ENCODE measurements at regions not wholly inside any gene's neighbourhood (a gene's known extent, or its start where the extent isn't known, plus 50 kb on each side); places are given as distances from the start of the nearest gene placed in this dataset.
"Not testable (repeated sequence)": the region's sequence is repeated elsewhere in the genome, so short reads cannot be mapped to it uniquely, and the experiment has no call there.

DNA sequence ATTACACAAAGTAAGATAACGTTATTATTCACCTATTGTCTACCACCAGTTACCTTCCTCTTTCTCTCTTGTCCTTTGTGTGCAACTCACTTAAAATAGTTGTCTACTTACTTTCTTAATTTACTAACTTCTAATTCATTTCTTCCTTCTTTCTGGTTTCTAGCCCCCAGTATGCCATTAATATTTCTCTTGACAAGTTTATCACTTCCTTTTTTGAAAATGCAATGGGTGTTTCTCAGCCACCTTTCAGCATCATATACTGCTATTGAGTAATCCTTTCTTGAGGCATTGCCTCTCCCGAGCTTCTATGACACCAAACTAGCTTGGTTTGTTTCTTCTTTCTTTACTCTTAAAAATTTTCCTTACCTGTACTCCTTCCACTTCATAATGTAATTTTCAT lies 633.6 kb downstream of the TMTC2 start:
- DNase-seq (no peak), ATAC-seq (no peak)
- intact Hi-C loops (cut with micrococcal nuclease) = no loop called here

DNA sequence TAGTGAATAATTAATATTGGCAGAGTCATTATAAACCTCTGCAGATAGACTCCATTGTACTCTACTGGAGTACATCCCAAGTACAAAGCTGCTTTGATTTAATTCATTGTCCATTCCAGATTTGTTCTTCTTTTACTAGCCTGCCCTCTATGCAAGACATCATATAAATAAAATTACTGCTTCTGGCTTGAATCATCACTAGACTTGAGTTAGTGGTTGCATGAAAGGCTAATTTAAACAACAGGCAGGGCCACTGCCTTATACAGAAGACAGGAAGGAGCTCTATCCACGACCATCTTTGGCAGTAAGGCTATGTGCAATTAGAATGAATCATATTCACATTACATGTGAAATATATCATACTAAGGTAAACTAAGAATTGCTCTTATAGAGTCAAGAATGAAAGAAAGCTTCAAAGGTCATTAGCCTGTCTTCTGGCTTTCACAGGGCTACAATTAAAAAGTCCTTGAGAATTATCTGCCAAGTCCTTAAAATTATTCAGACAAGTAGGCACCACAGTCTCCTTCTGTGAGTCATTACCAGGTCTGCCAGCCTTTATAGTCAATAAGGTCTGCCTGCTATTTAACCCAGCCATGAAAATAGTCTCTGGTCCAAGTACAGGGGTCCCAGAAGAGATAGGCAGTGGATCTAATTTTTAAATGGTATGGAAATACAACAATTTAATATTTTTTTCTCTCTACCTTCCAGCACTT lies 631.8 kb downstream of the TMTC2 start:
- peak; percentile 47 for ATAC-seq
- no peak for DNase-seq
- intact Hi-C loops (cut with micrococcal nuclease) = no loop called here

DNA sequence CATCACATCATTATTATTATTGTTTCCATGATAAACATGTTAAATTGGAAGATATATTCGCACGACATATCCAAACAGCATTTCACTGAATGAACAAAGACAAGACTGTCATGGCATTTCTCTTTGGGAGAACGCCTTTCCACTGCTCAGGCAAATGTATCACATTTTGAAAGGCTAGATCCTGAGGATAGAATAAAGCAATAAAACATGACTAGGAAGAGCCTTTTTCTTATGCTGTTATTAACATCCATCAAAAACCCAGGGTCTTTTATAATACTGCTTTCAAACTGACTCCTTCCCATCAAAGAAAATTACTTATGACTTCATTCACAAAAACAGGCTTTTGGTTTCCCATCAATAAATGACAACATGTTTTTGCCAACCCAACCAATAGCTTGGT lies 630.9 kb downstream of the TMTC2 start:
- no peak for ATAC-seq
- intact Hi-C loops (cut with micrococcal nuclease) = no loop called here
- DNase-seq = no peak

DNA sequence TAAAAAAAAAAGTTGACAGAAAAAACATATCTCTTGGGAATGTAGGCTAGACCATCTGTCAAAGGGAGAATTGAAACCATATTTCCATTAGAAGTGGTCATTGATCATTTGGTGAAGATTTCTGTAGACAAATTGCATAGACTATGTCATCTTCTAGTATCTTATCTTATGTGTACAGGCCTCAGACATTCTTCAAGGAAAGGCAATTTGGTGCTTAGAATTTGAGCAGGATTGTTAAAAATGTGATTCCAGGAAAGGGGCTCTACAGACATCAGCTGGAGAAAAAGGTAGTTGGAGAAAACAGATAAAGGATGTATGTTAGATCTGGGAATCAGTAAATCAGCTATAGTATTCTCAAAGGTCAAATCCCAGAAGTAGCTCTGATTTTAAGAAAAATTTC lies 627.1 kb downstream of the TMTC2 start:
- DNase-seq (no peak), ATAC-seq (no peak)
- intact Hi-C loops (cut with micrococcal nuclease) = no loop called here

DNA sequence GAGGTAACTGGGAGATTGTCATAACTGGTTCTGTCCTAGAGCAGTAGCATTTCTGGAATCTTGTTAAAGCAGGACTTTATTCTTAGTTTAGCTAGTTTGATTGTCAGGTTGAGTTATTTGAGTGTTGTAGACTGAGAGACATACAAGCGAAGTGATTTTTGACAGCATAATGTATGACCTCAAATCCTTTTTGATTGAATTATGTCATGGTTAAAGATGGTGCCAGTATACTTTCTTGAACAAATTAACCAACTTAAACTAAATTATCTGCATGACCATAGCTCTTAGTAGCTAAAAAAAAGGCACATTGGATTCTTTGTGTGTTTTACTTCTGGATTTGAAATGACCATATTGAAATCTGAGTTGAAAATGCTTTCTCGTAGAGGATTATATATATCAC lies 626.6 kb downstream of the TMTC2 start:
- intact Hi-C loops (cut with micrococcal nuclease) = no loop called here
- ATAC-seq (no peak), DNase-seq (no peak)

DNA sequence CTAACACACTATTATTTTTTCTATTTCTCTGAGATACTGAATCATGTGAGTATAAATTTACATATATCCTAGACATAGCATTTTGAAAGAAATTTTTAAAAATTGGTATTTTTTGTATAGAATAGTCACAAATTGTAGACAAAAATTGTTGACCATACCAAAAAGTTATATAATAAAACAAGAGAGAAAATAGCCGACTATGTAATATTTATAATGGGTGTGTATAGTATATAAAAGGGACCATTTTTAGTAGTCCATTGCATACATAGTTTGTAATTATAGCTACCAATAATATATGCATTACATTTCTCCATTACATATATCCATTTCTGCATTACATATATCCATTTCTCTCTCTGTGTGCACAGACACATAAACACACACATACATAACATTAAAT lies 590.2 kb downstream of the TMTC2 start:
- ATAC-seq (no peak), DNase-seq (no peak)
- intact Hi-C loops (cut with micrococcal nuclease) = no loop called here

DNA sequence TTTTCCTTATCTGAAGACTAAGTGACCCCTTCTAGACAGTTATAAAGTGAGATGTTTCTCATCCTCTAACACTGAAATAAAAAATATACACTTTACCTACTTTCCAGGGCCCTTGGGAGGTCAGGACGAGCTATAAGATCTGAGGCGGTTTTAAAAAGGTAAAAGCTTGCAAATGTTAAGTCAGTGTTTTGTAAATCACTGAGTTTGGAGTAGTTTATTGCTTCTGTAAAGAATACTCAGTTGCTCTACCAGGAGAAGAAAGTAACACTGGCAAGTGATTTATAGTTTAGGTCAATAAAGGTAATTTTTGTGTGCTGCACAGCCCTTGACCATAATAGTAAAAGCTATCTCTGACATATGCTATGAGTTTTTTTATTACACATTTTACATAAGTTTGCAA lies 584.5 kb downstream of the TMTC2 start:
- intact Hi-C loops (cut with micrococcal nuclease) = no loop called here
- no peak for ATAC-seq
- no peak for DNase-seq

DNA sequence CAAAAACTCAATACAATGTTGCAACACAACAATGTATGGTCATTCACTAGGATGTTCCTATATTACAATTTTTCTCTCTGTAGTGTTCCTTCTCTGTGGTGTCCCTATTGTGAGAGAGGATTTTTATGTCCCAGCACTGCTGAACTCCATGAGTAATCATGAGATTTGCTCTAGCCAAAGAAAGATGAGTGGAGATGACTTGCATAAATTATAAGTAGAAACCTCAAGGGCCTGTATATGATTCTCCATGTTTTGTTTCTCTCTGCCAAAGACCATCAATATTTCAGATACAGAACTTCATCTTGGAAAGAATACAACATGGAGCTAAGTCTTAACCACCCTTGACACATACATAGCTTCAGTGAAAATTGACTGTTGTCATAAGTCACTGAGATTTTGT lies 579.1 kb downstream of the TMTC2 start:
- ATAC-seq (no peak), DNase-seq (no peak)
- intact Hi-C loops (cut with micrococcal nuclease) = no loop called here

DNA sequence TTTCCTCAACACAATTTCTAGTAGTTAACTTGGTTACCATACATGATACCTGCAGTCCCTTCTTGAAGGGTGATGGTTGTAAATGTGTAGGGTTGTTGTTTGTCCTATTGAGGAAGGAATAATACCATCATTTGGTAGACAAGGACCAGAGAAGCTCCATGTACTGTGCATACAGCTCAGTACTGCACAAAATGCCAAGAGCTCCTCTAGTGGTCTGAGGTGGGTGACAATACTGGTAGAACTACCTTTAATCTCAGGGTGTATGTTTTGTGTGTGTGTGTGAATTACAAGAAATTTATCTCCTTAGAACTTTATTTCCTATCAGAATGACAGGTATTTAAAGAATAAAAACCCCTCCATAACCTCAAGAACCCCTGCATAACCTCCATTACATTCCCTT lies 575.3 kb downstream of the TMTC2 start:
- ATAC-seq (no peak), DNase-seq (no peak)
- intact Hi-C loops (cut with micrococcal nuclease) = no loop called here

DNA sequence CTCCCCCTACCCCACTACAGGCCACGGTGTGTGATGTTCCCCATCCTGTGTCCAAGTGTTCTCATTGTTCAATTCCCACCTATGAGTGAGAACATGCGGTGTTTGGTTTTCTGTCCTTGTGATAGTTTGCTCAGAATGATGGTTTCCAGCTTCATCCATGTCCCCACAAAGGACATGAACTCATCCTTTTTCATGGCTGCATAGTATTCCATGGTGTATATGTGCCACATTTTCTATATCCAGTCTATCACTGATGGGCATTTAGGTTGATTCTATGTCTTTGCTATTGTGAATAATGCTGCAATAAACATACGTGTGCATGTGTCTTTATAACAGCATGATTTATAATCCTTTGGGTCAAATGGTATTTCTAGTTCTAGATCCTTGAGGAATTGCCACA lies 573.4 kb downstream of the TMTC2 start:
- DNase-seq; ATAC-seq; intact Hi-C loops (cut with micrococcal nuclease): not testable (repeated sequence)

DNA sequence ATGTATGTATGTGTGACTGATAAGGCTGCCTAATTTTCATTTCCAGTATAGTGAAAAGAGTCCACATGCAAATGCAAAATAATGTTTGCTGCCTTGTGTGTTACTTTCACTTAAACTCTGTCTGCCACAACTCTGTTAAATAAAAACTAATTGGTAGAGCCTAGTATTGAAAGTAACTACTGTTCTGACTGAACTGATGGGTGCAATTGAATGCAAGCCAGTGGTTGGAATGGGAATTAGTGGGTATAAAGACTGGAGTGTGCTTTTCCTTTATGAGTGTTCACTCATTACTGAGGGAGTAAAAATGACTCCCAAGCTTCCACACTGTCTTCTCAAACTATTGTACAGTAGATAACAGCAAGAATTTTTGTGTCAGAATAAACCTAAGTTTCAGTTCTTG lies 571.0 kb downstream of the TMTC2 start:
- intact Hi-C loops (cut with micrococcal nuclease) = no loop called here
- ATAC-seq (no peak), DNase-seq (no peak)

DNA sequence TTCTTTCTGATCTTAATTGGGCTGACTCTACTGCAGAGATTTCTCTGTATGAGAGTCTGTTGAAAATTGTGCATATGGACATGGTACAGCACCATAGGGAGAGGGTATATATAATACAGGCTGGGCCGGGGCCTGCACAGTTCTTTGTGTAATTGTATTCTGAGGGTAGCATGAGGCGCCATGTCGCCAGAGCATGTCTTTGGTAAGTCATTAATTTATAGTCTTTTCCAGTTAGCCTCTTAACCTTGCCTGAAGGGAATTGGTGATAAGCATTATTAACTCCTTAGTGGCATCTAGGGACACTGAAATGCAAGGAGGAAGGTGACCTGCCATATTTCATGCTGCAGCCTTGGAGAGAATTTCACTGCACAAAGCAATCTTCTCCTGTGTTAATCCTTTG lies 569.9 kb downstream of the TMTC2 start:
- ATAC-seq = no peak
- no peak for DNase-seq
- intact Hi-C loops (cut with micrococcal nuclease) = no loop called here

DNA sequence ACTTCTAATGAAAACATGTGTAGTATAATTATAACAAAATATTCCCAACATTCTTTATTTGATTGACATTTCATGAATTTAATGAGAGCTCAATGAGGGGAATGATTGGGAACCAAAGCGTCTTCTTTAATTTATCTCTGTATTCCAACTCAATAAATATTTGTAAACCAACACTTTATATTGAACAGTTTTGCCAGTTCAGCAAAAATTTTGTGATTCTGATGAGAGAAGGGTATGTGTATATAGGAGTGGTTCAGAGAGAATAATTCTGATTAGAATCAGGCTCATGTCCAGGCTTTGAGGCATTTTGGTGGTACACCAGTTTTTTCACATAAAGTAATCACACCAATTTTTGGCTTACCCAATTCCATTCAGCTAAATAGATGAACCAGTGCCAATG lies 564.2 kb downstream of the TMTC2 start:
- ATAC-seq = no peak
- intact Hi-C loops (cut with micrococcal nuclease) = no loop called here
- DNase-seq = no peak

DNA sequence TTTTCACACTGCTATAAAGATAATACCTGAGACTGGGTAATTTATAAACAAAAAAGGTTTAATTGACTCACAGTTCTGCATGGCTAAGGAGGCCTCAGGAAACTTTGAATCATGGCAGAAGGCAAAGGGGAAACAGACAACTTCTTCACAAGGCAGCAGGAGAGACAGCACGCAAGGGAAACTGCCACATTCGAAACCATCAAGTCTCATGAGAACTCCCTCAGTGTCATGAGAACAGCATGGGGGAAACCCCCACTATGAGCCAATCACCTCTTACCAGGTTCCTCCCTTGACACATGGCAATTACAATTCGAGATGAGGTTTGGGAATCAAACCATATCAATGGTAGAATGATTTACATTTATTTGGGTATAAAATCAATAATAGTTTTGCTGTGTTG lies 558.5 kb downstream of the TMTC2 start:
- no peak for DNase-seq
- no peak for ATAC-seq
- intact Hi-C loops (cut with micrococcal nuclease) = no loop called here

DNA sequence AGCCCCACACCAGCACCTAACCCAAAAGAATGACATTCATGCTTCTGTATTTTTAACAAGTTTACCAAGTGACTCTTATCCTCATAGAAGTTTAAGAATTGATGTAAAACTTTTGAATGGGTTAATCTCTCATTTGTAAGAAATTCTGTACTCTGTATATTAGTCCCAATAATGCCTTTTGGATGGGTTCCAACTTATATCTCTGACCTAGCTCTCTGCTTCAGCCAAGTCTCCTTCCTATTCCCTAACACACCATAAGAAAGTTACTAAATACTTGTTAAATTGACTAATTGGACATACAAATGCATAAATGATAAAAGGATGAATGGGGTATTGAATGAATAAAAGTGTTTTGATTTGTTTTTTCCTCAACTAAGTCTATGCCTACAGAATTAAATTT lies 557.3 kb downstream of the TMTC2 start:
- intact Hi-C loops (cut with micrococcal nuclease) = no loop called here
- ATAC-seq (no peak), DNase-seq (no peak)

DNA sequence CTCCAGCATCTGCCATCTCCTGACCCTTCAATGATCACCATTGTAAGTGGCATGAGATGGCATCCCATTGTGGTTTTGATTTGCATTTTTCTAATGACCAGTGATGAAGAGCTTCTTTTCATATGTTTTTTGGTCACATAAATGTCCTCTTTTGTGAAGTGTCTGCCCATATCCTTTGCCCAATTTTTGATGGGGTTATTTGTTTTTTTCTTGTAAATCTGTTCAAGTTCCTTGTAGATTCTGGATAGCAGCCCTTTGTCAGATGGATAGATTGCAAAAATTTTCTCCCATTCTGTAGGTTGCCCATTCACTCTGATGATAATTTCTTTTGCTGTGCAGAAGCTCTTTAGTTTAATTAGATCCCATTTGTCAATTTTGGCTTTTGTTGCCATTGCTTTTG lies 547.3 kb downstream of the TMTC2 start:
- intact Hi-C loops (cut with micrococcal nuclease); DNase-seq; ATAC-seq: not testable (repeated sequence)

DNA sequence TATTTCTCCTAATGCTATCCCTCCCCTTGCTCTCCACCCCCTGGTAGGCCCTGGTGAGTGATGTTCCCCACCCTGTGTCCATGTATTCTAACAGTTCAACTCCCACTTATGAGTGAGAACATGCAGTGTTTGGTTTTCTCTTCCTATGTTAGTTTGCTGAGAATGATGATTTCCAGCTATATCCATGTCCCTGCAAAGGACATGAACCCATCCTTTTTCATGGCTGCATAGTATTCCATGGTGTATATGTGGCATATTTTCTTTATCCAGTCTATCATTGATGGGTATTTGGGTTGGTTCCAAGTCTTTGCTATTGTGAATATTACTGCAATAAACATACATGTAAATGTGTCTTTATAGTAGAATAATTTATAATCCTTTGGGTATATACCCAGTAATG lies 540.3 kb downstream of the TMTC2 start:
- intact Hi-C loops (cut with micrococcal nuclease); ATAC-seq; DNase-seq: not testable (repeated sequence)

DNA sequence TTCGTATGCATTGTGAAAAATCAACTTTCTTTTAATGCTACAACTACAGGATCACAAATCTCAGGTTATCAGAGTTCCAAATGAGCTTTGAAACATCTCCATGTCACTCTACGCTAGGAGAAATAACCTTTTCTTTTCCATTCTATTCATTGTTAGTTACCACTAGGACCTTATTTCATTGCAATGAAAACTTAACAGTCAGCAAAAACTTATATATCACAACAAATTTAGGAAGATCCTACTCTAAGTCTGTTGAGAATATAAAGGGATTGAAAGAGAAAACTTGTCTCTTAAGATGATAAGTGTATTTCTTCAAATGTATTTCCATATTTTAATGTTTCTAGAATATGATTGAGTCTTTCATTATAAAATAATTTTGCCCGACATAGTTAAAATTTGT lies 539.1 kb downstream of the TMTC2 start:
- ATAC-seq = no peak
- intact Hi-C loops (cut with micrococcal nuclease) = no loop called here
- DNase-seq = no peak

DNA sequence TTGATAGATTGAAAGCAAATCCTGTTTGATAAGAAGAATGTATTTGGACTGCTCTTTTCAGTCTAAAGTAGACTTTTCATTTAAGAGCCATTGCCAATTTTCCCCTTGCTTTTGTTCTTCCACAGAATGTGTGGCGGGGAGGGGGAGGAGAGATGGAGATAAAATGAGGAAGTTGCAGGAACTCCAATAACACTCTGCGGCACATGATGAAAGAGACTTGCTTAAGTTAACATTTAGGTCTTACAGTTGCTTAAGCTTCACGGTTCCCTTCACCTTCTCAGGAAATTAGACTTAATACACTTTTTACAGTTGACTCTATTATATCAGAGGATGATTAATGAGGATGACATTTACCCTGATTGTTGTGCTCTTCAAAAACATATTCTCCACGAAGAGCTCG lies 537.3 kb downstream of the TMTC2 start:
- intact Hi-C loops (cut with micrococcal nuclease) = no loop called here
- ATAC-seq (no peak), DNase-seq (no peak)

DNA sequence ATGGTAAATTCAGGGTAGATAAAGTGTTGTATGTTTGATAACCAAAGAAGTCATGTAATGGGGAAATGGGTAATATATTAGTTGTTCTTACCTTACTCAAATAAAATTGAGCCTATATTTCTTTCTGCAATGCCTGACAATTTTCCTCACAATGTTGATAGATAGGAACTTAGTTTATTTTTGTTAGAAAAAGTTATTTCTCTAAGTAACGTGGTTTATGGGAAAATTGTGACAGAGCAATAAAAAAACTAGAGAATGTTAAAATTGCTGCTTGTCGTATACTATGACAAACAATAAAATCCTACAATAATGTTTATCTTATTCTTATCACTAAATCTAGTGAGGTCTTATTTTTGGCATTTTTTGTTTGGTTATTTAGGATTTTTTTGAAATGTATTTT lies 534.1 kb downstream of the TMTC2 start:
- DNase-seq = no peak
- intact Hi-C loops (cut with micrococcal nuclease) = no loop called here
- ATAC-seq = no peak

DNA sequence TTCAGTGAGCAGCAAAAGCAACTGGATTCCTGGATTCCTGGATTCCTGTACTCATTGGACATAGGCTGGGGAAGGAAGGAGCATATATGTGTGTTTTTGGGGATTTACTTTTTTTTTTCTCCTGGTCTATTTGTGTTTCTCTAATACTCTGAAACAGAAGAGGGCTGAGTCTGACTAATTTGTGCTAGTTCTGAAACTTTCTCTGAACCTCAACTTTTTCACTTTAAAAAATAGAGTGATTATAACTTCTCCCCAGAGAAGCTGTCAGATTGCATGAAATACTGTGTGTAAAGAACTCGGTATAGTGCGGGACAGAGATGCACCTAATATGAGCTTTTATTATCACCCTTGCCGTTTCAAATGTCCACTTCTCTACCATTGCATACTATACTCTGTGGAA lies 529.5 kb downstream of the TMTC2 start:
- ATAC-seq (no peak), DNase-seq (no peak)
- intact Hi-C loops (cut with micrococcal nuclease) = no loop called here

DNA sequence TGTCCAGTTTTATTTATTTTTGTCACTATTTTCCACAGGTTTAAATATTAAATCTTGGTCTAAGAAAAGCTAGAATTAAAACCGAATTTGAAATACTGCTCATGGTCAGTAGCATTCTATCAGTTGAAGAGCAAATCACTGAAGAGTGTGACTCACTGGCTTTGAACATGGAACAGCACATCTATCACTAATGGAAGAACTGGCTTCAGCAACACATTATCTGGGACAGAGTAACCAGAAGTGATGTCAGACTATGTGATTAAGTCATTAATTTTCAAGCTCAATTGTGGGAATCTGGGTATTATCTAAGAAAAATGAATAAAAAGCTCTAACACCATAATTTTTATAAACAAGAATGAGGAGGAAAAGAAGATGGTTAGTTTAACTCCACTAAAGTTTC lies 527.5 kb downstream of the TMTC2 start:
- no peak for ATAC-seq
- intact Hi-C loops (cut with micrococcal nuclease) = no loop called here
- no peak for DNase-seq

All from left ventricle myocardium superior (tissue), 1 donor.